ENCODE measurements at regions not wholly inside any gene's neighbourhood (a gene's known extent, or its start where the extent isn't known, plus 50 kb on each side); places are given as distances from the start of the nearest gene placed in this dataset.

DNA sequence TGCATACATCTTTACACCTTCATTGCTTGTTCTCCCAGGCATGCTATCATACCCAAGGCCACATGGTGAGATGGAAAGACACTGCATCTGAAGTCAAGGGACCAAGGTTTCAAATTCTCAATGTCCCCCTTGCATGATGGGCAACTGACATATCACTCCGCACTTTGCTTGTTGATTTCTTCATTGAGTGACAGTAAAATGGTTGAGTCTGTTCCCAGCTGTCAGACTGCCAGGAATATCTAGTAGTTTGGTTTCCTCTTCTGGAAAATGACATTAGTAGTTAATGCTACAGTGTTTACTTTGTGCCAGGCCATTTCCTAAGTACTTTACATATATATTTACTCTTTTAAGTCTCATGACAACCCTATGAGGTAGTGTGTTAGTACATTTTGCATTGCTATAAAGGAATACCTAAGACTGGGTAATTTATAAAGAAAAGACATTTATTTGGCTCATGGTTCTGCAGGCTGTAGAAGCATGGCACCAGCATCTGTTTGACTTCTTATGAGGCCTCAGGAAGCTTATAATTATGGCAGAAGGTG, 114.4 kb downstream of the PCSK1 start:
- TF ChIP-seq, protein P1, sequence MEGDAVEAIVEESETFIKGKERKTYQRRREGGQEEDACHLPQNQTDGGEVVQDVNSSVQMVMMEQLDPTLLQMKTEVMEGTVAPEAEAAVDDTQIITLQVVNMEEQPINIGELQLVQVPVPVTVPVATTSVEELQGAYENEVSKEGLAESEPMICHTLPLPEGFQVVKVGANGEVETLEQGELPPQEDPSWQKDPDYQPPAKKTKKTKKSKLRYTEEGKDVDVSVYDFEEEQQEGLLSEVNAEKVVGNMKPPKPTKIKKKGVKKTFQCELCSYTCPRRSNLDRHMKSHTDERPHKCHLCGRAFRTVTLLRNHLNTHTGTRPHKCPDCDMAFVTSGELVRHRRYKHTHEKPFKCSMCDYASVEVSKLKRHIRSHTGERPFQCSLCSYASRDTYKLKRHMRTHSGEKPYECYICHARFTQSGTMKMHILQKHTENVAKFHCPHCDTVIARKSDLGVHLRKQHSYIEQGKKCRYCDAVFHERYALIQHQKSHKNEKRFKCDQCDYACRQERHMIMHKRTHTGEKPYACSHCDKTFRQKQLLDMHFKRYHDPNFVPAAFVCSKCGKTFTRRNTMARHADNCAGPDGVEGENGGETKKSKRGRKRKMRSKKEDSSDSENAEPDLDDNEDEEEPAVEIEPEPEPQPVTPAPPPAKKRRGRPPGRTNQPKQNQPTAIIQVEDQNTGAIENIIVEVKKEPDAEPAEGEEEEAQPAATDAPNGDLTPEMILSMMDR (conservative IDR thresholded peaks at IDR 0.05; ENCODE audit: low read depth, low read length) = no peak
- no peak for TF ChIP-seq EZH2 (IDR thresholded peaks at IDR 0.05; ENCODE audit: borderline replicate concordance, low read depth, low read length, poor library complexity, severe bottlenecking)
